ENCODE measurements at regions not wholly inside any gene's neighbourhood (a gene's known extent, or its start where the extent isn't known, plus 50 kb on each side); places are given as distances from the start of the nearest gene placed in this dataset.

GRCh38 chr7:50857804-50858489 lies 75.3 kb upstream of the GRB10 start:
- H3K27me3 ChIP-seq (ENCODE audit: insufficient read depth, low read length): no peaks in the 10 kb centered on the region
- H2BK5ac ChIP-seq (ENCODE audit: insufficient read length, low read length): no peak overlapping the region
- Mint-ChIP-seq H3K36me3 (ENCODE audit: insufficient read depth in 1 of 3, low read depth in 3 of 3) (peaks cover 0 to under 1% (median 0%) of the 10 kb centered on the region in 3 experiments; a peak in 1 of 7 replicates), H3K4me1 (no peaks in the 10 kb centered on the region), H3K4me3 (no peak overlapping the region), H3K27me3 (ENCODE audit: low read depth) (peaks cover 4% of the 10 kb centered on the region), H3K27ac (no peak overlapping the region; a peak in 1 of 7 replicates), H3K9me3 (no peaks in the 10 kb centered on the region)
- no peaks in the 10 kb centered on the region for H3K23me2 ChIP-seq (ENCODE audit: insufficient read length, low read depth, low read length, poor library complexity, severe bottlenecking)
- H3K9ac ChIP-seq (ENCODE audit: extremely low read depth, insufficient read length, low read length): no peak overlapping the region
- no peak overlapping the region for H2BK12ac ChIP-seq (ENCODE audit: insufficient read length, low read depth, low read length)
- no peak for DNase-seq
- H2AK5ac ChIP-seq (ENCODE audit: insufficient read length, low read length): no peak overlapping the region
- H3K9me3 ChIP-seq (ENCODE audit: control insufficient read depth, low read depth, low read length): no peaks in the 10 kb centered on the region
- no peak overlapping the region for H2AFZ ChIP-seq (ENCODE audit: low read length)
- no peak overlapping the region for H2BK20ac ChIP-seq (ENCODE audit: low read depth, low read length, poor library complexity, severe bottlenecking)
- H3K79me2 ChIP-seq (ENCODE audit: insufficient read depth, low read length): no peaks in the 10 kb centered on the region
- no peak overlapping the region for H3K27ac ChIP-seq (ENCODE audit: insufficient read length, low read depth, low read length)
- H4K20me1 ChIP-seq (ENCODE audit: control insufficient read depth, insufficient read depth, insufficient read length): no peaks in the 10 kb centered on the region
- H3K14ac ChIP-seq (ENCODE audit: insufficient read depth, low read length): no peak overlapping the region
- H3K79me1 ChIP-seq (ENCODE audit: insufficient read depth, low read depth, low read length, poor library complexity, severe bottlenecking): no peaks in the 10 kb centered on the region
- H3K4ac ChIP-seq (ENCODE audit: low read depth, low read length): no peak overlapping the region
- H3K56ac ChIP-seq (ENCODE audit: insufficient read length, low read depth, low read length): no peak overlapping the region
- no peak for TF ChIP-seq CTCF (conservative IDR thresholded peaks at IDR 0.05)
- H3K4me2 ChIP-seq (ENCODE audit: insufficient read depth, insufficient read length, low read length): no peak overlapping the region
- no CpG with 5 or more reads among the region's 6 CpGs for whole genome bisulfite sequencing (ENCODE audit: extremely low coverage, insufficient read length, low lambda C conversion rate)
- H2BK15ac ChIP-seq (ENCODE audit: low read depth, low read length): no peak overlapping the region
- no peak overlapping the region for H2BK120ac ChIP-seq (ENCODE audit: low read depth, low read length, poor library complexity, severe bottlenecking)
- no peak overlapping the region for H4K8ac ChIP-seq (replicated peaks; ENCODE audit: insufficient read length, low read depth, low read length)
- no peak overlapping the region for H4K5ac ChIP-seq (ENCODE audit: insufficient read length, low read depth, low read length)
- no peak overlapping the region for H4K91ac ChIP-seq (ENCODE audit: insufficient read length, low read depth, low read length)
- H3K4me1 ChIP-seq (ENCODE audit: insufficient read depth, low read length): no peaks in the 10 kb centered on the region; the same call in 1 of the 2 replicates
- H3K23ac ChIP-seq (ENCODE audit: insufficient read length, low read depth, low read length): no peak overlapping the region
- no peak overlapping the region for H3T11ph ChIP-seq (ENCODE audit: low read length)
- no peak overlapping the region for H3K18ac ChIP-seq (ENCODE audit: insufficient read length, low read depth, low read length)

All from H9 (cell line).